Mucosa of rectum (tissue), 2 donors: ENCODE measurements at regions not wholly inside any gene's neighbourhood (a gene's known extent, or its start where the extent isn't known, plus 50 kb on each side); places are given as distances from the start of the nearest gene placed in this dataset.
"Not testable (repeated sequence)": the region's sequence is repeated elsewhere in the genome, so short reads cannot be mapped to it uniquely, and the experiment has no call there.

Source experiments
- H3K27ac ChIP-seq, 2 donors: one replicate each; pipeline ENCODE4 v1.7.0; 2013; ENCODE audit warnings: inconsistent platforms in 2 of 2, low read depth in 2 of 2, low read length in 2 of 2
- H3K27me3 ChIP-seq, 2 donors: one replicate each; pipeline ENCODE4 v1.7.0; 2013; ENCODE audit warnings: low read length in 2 of 2; ENCODE audit not compliant: control insufficient read depth in 2 of 2, insufficient read depth in 2 of 2
- H3K36me3 ChIP-seq, 2 donors: one replicate each; pipeline ENCODE4 v1.7.0; 2013; ENCODE audit warnings: low read length in 2 of 2; ENCODE audit not compliant: control insufficient read depth in 2 of 2, insufficient read depth in 2 of 2
- H3K4me1 ChIP-seq, 2 donors: one replicate each; pipeline ENCODE4 v1.7.0; 2013; ENCODE audit warnings: low read length in 2 of 2, mild to moderate bottlenecking in 1 of 2; ENCODE audit not compliant: control insufficient read depth in 2 of 2, insufficient read depth in 2 of 2
- H3K4me3 ChIP-seq, 2 donors: one replicate each; pipeline ENCODE4 v1.7.0; 2013; ENCODE audit warnings: low read length in 2 of 2
- H3K9ac ChIP-seq, 2 donors: one replicate each; pipeline ENCODE4 v1.7.0; 2013; ENCODE audit warnings: low read length in 2 of 2, low read depth in 1 of 2, mild to moderate bottlenecking in 1 of 2
- H3K9me3 ChIP-seq, 2 donors: one replicate each; pipeline ENCODE4 v1.7.0; 2013; ENCODE audit warnings: low read length in 2 of 2; ENCODE audit not compliant: control insufficient read depth in 2 of 2
- donor health status: healthy.
- donor health status: Normal muscosa, but diverticular disease.

- H3K4me3 ChIP-seq, H3K9ac ChIP-seq, H3K27ac ChIP-seq, H3K27me3 ChIP-seq, H3K4me1 ChIP-seq, H3K36me3 ChIP-seq, H3K9me3 ChIP-seq: not testable (repeated sequence)
Observed at GRCh38 chr4:104930745-104931736, 215.6 kb upstream of the TET2 start.

- H3K9me3 ChIP-seq, result no peaks in the 10 kb centered on the region
- no peaks in the 10 kb centered on the region for H3K36me3 ChIP-seq
- H3K4me1 ChIP-seq, result no peaks in the 10 kb centered on the region
- no peak overlapping the region for H3K27ac ChIP-seq
- H3K4me3 ChIP-seq, result no peak overlapping the region
- H3K27me3 ChIP-seq, result no peaks in the 10 kb centered on the region
- no peak overlapping the region for H3K9ac ChIP-seq
Observed at GRCh38 chr4:104938624-104939023, 208.1 kb upstream of the TET2 start.

GRCh38 chr4:104940927-104941326 lies 205.7 kb upstream of the TET2 start:
- no peaks in the 10 kb centered on the region for H3K4me1 ChIP-seq
- no peak overlapping the region for H3K27ac ChIP-seq

GRCh38 chr4:104941661-104942062 lies 205.0 kb upstream of the TET2 start:
- no peak overlapping the region for H3K4me3 ChIP-seq
- H3K9me3 ChIP-seq, result no peaks in the 10 kb centered on the region
- H3K9ac ChIP-seq, result no peak overlapping the region
- no peaks in the 10 kb centered on the region for H3K4me1 ChIP-seq
- no peak overlapping the region for H3K27ac ChIP-seq
- no peaks in the 10 kb centered on the region for H3K36me3 ChIP-seq
- no peaks in the 10 kb centered on the region for H3K27me3 ChIP-seq

More at GRCh38 chr4:104940927-104941326, 205.7 kb upstream of the TET2 start:
- H3K36me3 ChIP-seq, result no peaks in the 10 kb centered on the region
- H3K9ac ChIP-seq, result no peak overlapping the region
- no peak overlapping the region for H3K4me3 ChIP-seq
- no peaks in the 10 kb centered on the region for H3K9me3 ChIP-seq
- H3K27me3 ChIP-seq, result no peaks in the 10 kb centered on the region

GRCh38 chr4:104942990-104943743 lies 203.5 kb upstream of the TET2 start:
- no peaks in the 10 kb centered on the region for H3K36me3 ChIP-seq
- H3K4me1 ChIP-seq, result no peaks in the 10 kb centered on the region
- no peak overlapping the region for H3K4me3 ChIP-seq
- H3K27ac ChIP-seq, result no peak overlapping the region
- H3K9ac ChIP-seq, result no peak overlapping the region
- H3K27me3 ChIP-seq, result no peaks in the 10 kb centered on the region
- H3K9me3 ChIP-seq, result no peaks in the 10 kb centered on the region

GRCh38 chr4:104944596-104944995 lies 202.1 kb upstream of the TET2 start:
- no peaks in the 10 kb centered on the region for H3K36me3 ChIP-seq
- H3K27ac ChIP-seq, result no peak overlapping the region
- H3K4me3 ChIP-seq, result no peak overlapping the region
- H3K4me1 ChIP-seq, result no peaks in the 10 kb centered on the region
- no peaks in the 10 kb centered on the region for H3K9me3 ChIP-seq
- no peak overlapping the region for H3K9ac ChIP-seq
- no peaks in the 10 kb centered on the region for H3K27me3 ChIP-seq

GRCh38 chr4:104964410-104965175 lies 182.1 kb upstream of the TET2 start:
- H3K27ac ChIP-seq, result no peak overlapping the region
- no peak overlapping the region for H3K9ac ChIP-seq
- peaks cover 2 to 6% of the 10 kb centered on the region in 2 donors for H3K4me1 ChIP-seq
- H3K27me3 ChIP-seq, result no peaks in the 10 kb centered on the region
- H3K4me3 ChIP-seq, result no peak overlapping the region
- no peaks in the 10 kb centered on the region for H3K9me3 ChIP-seq
- H3K36me3 ChIP-seq, result no peaks in the 10 kb centered on the region

- H3K4me1 ChIP-seq, result peaks cover 2 to 6% of the 10 kb centered on the region in 2 donors
- H3K36me3 ChIP-seq, result no peaks in the 10 kb centered on the region
- no peaks in the 10 kb centered on the region for H3K27me3 ChIP-seq
- H3K9me3 ChIP-seq, result no peaks in the 10 kb centered on the region
- H3K9ac ChIP-seq, result peak overlapping the region; percentile 47 to 49
- H3K4me3 ChIP-seq, result peak overlapping the region; percentile 33 to 70
- H3K27ac ChIP-seq, result peak overlapping the region; percentile 88 to 94
Observed at GRCh38 chr4:104966349-104967033, 180.2 kb upstream of the TET2 start.

- peak overlapping the region; percentile 33 to 70 for H3K4me3 ChIP-seq
- H3K9ac ChIP-seq, result peak overlapping the region; percentile 47 to 49
- H3K27ac ChIP-seq, result peak overlapping the region; percentile 88 to 94
- H3K9me3 ChIP-seq, result no peaks in the 10 kb centered on the region
- H3K36me3 ChIP-seq, result no peaks in the 10 kb centered on the region
- peaks cover 2 to 6% of the 10 kb centered on the region in 2 donors for H3K4me1 ChIP-seq
- H3K27me3 ChIP-seq, result no peaks in the 10 kb centered on the region
Observed at GRCh38 chr4:104967034-104967401, 179.7 kb upstream of the TET2 start.
